ENCODE measurements at regions not wholly inside any gene's neighbourhood (a gene's known extent, or its start where the extent isn't known, plus 50 kb on each side); places are given as distances from the start of the nearest gene placed in this dataset.

GRCh38 chr22:25360411-25360810 is 141.0 kb downstream of the CRYBB2 start:
- H3K4me3 ChIP-seq (ENCODE audit: low read depth, low read length), result no peak overlapping the region
- TF ChIP-seq CTCF (IDR thresholded peaks at IDR 0.05; ENCODE audit: insufficient read depth, low read length), result no peak
- no peak for DNase-seq (ENCODE audit: low read depth)

- no peak overlapping the region for H3K4me3 ChIP-seq (ENCODE audit: low read depth, low read length)
- DNase-seq (ENCODE audit: low read depth), result no peak
- no peak for TF ChIP-seq CTCF (IDR thresholded peaks at IDR 0.05; ENCODE audit: insufficient read depth, low read length)
Observed at GRCh38 chr22:25360891-25361645, 141.6 kb downstream of the CRYBB2 start.

- H3K4me3 ChIP-seq (ENCODE audit: low read depth, low read length), result no peak overlapping the region
- no peak for TF ChIP-seq CTCF (IDR thresholded peaks at IDR 0.05; ENCODE audit: insufficient read depth, low read length)
- no peak for DNase-seq (ENCODE audit: low read depth)
Observed at GRCh38 chr22:25361899-25362214, 142.4 kb downstream of the CRYBB2 start.

- peak; percentile 89 for TF ChIP-seq CTCF (IDR thresholded peaks at IDR 0.05; ENCODE audit: insufficient read depth, low read length)
- no peak overlapping the region for H3K4me3 ChIP-seq (ENCODE audit: low read depth, low read length)
- DNase-seq (ENCODE audit: low read depth), result peak; percentile 42
Observed at GRCh38 chr22:25362215-25362882, 142.9 kb downstream of the CRYBB2 start.

GRCh38 chr22:25362883-25363240 is 143.4 kb downstream of the CRYBB2 start:
- peak; percentile 7 for DNase-seq (ENCODE audit: low read depth)
- TF ChIP-seq CTCF (IDR thresholded peaks at IDR 0.05; ENCODE audit: insufficient read depth, low read length), result no peak
- H3K4me3 ChIP-seq (ENCODE audit: low read depth, low read length), result no peak overlapping the region

- DNase-seq (ENCODE audit: low read depth), result no peak
- no peak overlapping the region for H3K4me3 ChIP-seq (ENCODE audit: low read depth, low read length)
- TF ChIP-seq CTCF (IDR thresholded peaks at IDR 0.05; ENCODE audit: insufficient read depth, low read length), result no peak
Observed at GRCh38 chr22:25363474-25363873, 144.0 kb downstream of the CRYBB2 start.
